Transverse colon (tissue), 3 donors: ENCODE measurements at regions not wholly inside any gene's neighbourhood (a gene's known extent, or its start where the extent isn't known, plus 50 kb on each side); places are given as distances from the start of the nearest gene placed in this dataset.

Experiments used
- POLR2A ChIP-seq: fragments of 450-650 bp; IDR thresholded peaks from one replicate; pipeline ENCODE4 v1.6.1; 2016; ENCODE audit warnings: antibody characterized with exemption, mild to moderate bottlenecking, moderate library complexity
- TF ChIP-seq, protein P1 (sequence below), 5 experiments: fragments of 200-600 bp in 3 of 5; fragments of 450-650 bp in 2 of 5; sonication (generic) in 3 of 5; IDR thresholded peaks; 1 replicate in 2 of 5; 2 replicates in 3 of 5; pipeline ENCODE4 v1.5.1; 2016 to 2017; ENCODE audit warnings: antibody characterized with exemption in 5 of 5, inconsistent platforms in 3 of 5, mild to moderate bottlenecking in 2 of 5, moderate library complexity in 1 of 5

DNA sequence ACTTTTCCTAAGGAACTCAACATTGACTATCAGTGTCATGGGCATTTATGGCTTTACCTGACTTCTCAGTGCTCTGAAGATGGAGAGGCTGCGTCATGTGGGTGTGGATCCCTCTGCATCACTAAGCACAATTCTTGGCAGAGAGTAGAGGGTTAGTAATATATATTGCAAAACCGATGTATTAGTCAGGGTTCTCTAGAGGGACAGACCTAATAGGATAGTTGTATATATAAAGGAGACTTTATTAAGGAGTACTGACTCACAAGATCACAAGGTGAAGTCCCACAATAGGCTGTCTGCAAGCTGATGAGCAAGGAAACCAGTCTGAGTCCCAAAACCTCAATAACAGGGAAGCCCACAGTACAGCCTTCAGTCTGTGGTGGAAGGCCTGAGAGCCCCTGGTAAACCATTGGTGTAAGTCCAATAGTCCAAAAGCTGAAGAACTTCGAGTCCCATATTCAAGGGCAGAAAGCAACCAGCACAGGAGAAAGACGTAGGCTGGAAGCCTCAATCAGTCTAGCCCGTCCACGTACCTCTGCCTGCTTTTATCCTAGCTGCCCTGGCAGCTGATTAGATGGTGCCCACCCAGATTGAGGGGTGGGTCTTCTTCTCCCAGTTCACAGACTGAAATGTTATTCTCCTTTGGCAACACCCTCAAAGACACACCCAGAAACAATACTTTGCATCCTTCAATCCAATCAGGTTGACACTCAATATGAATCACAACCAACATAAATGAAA, 159.7 kb upstream of the NRIP1 start:
- TF ChIP-seq POLR2A: no peak
- TF ChIP-seq, protein P1, sequence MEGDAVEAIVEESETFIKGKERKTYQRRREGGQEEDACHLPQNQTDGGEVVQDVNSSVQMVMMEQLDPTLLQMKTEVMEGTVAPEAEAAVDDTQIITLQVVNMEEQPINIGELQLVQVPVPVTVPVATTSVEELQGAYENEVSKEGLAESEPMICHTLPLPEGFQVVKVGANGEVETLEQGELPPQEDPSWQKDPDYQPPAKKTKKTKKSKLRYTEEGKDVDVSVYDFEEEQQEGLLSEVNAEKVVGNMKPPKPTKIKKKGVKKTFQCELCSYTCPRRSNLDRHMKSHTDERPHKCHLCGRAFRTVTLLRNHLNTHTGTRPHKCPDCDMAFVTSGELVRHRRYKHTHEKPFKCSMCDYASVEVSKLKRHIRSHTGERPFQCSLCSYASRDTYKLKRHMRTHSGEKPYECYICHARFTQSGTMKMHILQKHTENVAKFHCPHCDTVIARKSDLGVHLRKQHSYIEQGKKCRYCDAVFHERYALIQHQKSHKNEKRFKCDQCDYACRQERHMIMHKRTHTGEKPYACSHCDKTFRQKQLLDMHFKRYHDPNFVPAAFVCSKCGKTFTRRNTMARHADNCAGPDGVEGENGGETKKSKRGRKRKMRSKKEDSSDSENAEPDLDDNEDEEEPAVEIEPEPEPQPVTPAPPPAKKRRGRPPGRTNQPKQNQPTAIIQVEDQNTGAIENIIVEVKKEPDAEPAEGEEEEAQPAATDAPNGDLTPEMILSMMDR (IDR thresholded peaks at IDR 0.05): no peak
